ENCODE measurements at regions not wholly inside any gene's neighbourhood (a gene's known extent, or its start where the extent isn't known, plus 50 kb on each side); places are given as distances from the start of the nearest gene placed in this dataset.
"Not testable (repeated sequence)": the region's sequence is repeated elsewhere in the genome, so short reads cannot be mapped to it uniquely, and the experiment has no call there.

GRCh38 chr5:96547486-96547885 lies 114.4 kb upstream of the PCSK1 start:
- no peak for DNase-seq (ENCODE audit: low read depth in 1 of 2, low spot score in 2 of 2)
- Histone ChIP-seq H3K27ac (no peak overlapping the region), H3K9me3 (replicated peaks) (no peaks in the 10 kb centered on the region), H3K4me3 (no peak overlapping the region), H3K36me3 (no peaks in the 10 kb centered on the region), H3K27me3 (replicated peaks) (no peaks in the 10 kb centered on the region), H3K4me1 (replicated peaks) (no peaks in the 10 kb centered on the region)

DNA sequence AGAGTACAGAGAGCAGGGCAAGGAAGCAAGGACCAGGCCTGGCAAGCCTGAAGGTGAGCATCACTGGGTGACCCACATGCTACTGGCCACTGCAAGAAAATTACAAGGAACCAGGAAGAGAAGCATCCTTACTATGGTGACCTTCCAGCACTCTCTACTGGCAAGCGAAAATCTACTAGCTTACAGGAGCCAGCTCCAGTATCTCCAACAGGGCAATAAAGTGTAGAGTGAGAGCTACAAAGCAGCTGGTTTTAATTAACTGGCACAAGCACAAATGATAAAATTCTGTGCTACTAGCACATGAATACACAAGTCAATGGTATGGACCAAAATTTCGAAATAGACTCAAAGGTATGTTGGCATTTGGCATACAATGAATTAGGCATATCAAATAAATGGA lies 113.3 kb upstream of the CAST start:
- no peak for DNase-seq (ENCODE audit: low read depth in 1 of 2, low spot score in 2 of 2)
- Histone ChIP-seq H3K4me1 (replicated peaks) (no peaks in the 10 kb centered on the region), H3K9me3 (replicated peaks) (no peaks in the 10 kb centered on the region), H3K36me3 (no peaks in the 10 kb centered on the region), H3K4me3 (no peak overlapping the region), H3K27me3 (replicated peaks) (no peaks in the 10 kb centered on the region), H3K27ac (no peak overlapping the region)

- peaks cover 16% of the 10 kb centered on the region for H3K4me1 ChIP-seq (replicated peaks)
- H3K9me3 ChIP-seq (replicated peaks); H3K27me3 ChIP-seq (replicated peaks); H3K36me3 ChIP-seq; DNase-seq (ENCODE audit: low read depth in 1 of 2, low spot score in 2 of 2); H3K27ac ChIP-seq; H3K4me3 ChIP-seq: not testable (repeated sequence)
Measured at GRCh38 chr5:96560857-96561256, 101.3 kb upstream of the CAST start.

- Histone ChIP-seq H3K4me1 (replicated peaks) (peaks cover 34% of the 10 kb centered on the region), H3K9me3 (replicated peaks) (no peaks in the 10 kb centered on the region), H3K27me3 (replicated peaks) (no peaks in the 10 kb centered on the region), H3K36me3 (no peaks in the 10 kb centered on the region), H3K27ac (peak overlapping the region; percentile 72), H3K4me3 (no peak overlapping the region)
- DNase-seq (ENCODE audit: low read depth in 1 of 2, low spot score in 2 of 2), result peak in 1 of 2 experiments; percentile 53
Measured at GRCh38 chr5:96562614-96563013, 99.6 kb upstream of the CAST start.

DNA sequence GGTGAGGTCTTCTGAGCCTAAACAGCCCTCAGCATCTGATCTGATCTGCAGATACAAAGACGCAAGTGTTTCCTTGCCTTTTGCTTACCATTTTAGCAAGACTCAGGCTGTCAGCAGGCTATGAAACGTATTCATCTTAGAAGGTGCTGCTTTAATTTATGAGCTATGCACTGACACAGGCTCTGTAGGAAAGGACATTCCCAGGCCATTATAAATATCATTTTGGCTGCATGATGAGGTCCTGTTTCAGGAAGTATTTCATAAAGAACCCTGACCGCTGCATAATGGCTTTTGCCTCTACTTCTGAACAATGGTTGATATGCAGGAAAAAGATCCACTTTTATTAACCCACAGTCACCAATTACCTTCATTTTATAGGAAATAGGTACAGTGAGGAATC lies 98.4 kb upstream of the CAST start:
- no peaks in the 10 kb centered on the region for H3K27me3 ChIP-seq (replicated peaks)
- H3K27ac ChIP-seq, result no peak overlapping the region
- no peak for DNase-seq (ENCODE audit: low read depth in 1 of 2, low spot score in 2 of 2)
- H3K36me3 ChIP-seq, result no peaks in the 10 kb centered on the region
- peaks cover 36% of the 10 kb centered on the region for H3K4me1 ChIP-seq (replicated peaks)
- H3K4me3 ChIP-seq, result no peak overlapping the region
- no peaks in the 10 kb centered on the region for H3K9me3 ChIP-seq (replicated peaks)

GRCh38 chr5:96565582-96566265 lies 96.5 kb upstream of the CAST start:
- Histone ChIP-seq H3K27ac (peak overlapping the region; percentile 69), H3K4me3 (no peak overlapping the region), H3K36me3 (no peaks in the 10 kb centered on the region), H3K27me3 (replicated peaks) (no peaks in the 10 kb centered on the region), H3K4me1 (replicated peaks) (peaks cover 44% of the 10 kb centered on the region), H3K9me3 (replicated peaks) (no peaks in the 10 kb centered on the region)
- DNase-seq (ENCODE audit: low read depth in 1 of 2, low spot score in 2 of 2), result peak in 1 of 2 experiments; percentile 58

DNA sequence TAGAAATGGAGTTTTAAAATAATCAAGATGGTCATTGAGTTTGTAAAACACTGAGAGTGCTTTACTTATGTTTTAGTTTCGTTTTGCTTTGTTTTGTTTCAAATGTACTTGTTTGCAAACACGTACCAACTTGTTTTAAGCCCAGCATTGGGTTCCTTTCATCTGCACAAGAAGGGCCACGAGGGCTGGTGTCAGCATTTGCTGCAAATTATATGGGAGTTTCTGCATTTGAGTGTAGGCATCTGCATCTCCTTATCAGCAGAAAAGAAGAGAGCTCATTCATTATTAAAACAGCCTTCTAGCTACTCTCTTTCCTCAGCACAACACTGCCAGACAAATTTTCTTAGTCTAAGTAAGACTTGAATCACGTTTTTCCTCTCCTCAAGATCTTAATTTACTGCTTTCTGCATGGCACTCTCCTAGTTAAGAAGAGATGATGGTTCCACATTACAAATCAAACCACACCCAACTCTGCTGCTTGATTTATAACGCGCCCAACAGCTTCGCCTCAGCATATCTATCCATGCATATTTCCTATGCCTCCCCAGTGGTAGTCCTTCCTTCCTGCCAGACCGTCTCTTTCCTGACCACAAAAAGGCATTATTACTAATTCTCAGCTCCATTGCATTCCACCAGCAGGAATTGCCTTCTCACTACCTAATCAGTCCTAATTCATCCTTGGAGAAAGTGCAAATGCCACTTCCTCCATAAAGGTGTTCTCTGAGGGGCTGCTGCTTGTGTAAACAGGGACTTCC lies 95.2 kb upstream of the CAST start:
- DNase-seq (ENCODE audit: low read depth in 1 of 2, low spot score in 2 of 2), result peak in 1 of 2 experiments; percentile 36
- Histone ChIP-seq H3K27ac (peak overlapping the region; percentile 69), H3K4me3 (no peak overlapping the region), H3K9me3 (replicated peaks) (no peaks in the 10 kb centered on the region), H3K27me3 (replicated peaks) (no peaks in the 10 kb centered on the region), H3K4me1 (replicated peaks) (peaks cover 44% of the 10 kb centered on the region), H3K36me3 (no peaks in the 10 kb centered on the region)

- Histone ChIP-seq H3K27ac (no peak overlapping the region), H3K36me3 (no peaks in the 10 kb centered on the region)
Measured at GRCh38 chr5:96569332-96569731, 92.8 kb upstream of the CAST start.

DNA sequence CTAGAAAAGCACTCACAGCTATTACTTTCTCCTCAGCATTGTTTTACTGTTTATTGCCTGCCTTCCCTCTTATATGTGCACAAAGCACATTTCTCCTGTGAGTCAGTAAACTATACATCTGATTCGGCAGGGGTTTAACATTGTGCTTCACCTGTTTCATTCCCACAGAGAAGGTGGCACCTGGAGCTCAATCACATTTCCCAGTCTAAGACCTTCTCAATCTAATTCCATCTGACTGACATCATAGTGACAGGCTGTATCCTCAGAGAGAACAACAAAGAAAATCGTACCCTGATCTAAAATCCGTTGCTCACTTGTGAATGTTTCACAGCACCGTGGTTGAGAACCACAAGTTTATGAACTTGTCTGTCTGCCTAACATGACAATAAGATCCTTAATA lies 92.4 kb upstream of the CAST start:
- H3K27me3 ChIP-seq (replicated peaks), result no peaks in the 10 kb centered on the region

More at GRCh38 chr5:96569332-96569731, 92.8 kb upstream of the CAST start:
- DNase-seq (ENCODE audit: low read depth in 1 of 2, low spot score in 2 of 2), result no peak
- no peaks in the 10 kb centered on the region for H3K9me3 ChIP-seq (replicated peaks)
- H3K4me3 ChIP-seq, result no peak overlapping the region
- H3K4me1 ChIP-seq (replicated peaks), result peaks cover 43% of the 10 kb centered on the region
- no peaks in the 10 kb centered on the region for H3K27me3 ChIP-seq (replicated peaks)

GRCh38 chr5:96572864-96573512 lies 89.2 kb upstream of the CAST start:
- no peaks in the 10 kb centered on the region for H3K27me3 ChIP-seq (replicated peaks)
- H3K27ac ChIP-seq, result peak overlapping the region; percentile 30
- H3K4me1 ChIP-seq (replicated peaks), result peaks cover 21% of the 10 kb centered on the region
- no peak overlapping the region for H3K4me3 ChIP-seq
- H3K36me3 ChIP-seq, result no peaks in the 10 kb centered on the region
- peak; percentile 54 to 85 for DNase-seq (ENCODE audit: low read depth in 1 of 2, low spot score in 2 of 2)
- no peaks in the 10 kb centered on the region for H3K9me3 ChIP-seq (replicated peaks)

More for the DNA sequence above, 92.4 kb upstream of the CAST start:
- no peaks in the 10 kb centered on the region for H3K36me3 ChIP-seq
- no peak for DNase-seq (ENCODE audit: low read depth in 1 of 2, low spot score in 2 of 2)
- peaks cover 43% of the 10 kb centered on the region for H3K4me1 ChIP-seq (replicated peaks)
- H3K27ac ChIP-seq, result no peak overlapping the region
- H3K9me3 ChIP-seq (replicated peaks), result no peaks in the 10 kb centered on the region
- H3K4me3 ChIP-seq, result no peak overlapping the region

DNA sequence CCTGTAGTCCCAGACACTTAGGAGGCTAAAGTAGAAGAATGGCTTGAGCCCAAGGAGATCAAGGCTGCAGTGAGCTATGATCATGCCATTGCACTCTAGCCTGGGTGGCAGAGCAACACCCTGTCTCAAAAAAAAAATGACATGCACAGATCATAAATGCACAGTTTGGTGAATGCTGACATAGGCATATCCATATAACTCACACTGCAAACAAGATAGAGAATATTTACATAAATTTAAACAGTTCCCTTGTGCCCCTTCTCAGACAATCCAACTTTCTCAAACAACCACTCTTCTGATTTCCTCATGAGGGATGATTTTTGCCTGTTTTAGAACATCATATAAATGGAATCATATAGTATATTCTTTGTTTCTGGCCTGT lies 88.7 kb upstream of the CAST start:
- no peak for DNase-seq (ENCODE audit: low read depth in 1 of 2, low spot score in 2 of 2)
- Histone ChIP-seq H3K27me3 (replicated peaks) (no peaks in the 10 kb centered on the region), H3K27ac (no peak overlapping the region), H3K4me1 (replicated peaks) (peaks cover 21% of the 10 kb centered on the region), H3K4me3 (no peak overlapping the region), H3K9me3 (replicated peaks) (no peaks in the 10 kb centered on the region), H3K36me3 (no peaks in the 10 kb centered on the region)

GRCh38 chr5:96576876-96577275 lies 85.3 kb upstream of the CAST start:
- Histone ChIP-seq H3K4me3 (no peak overlapping the region), H3K36me3 (no peaks in the 10 kb centered on the region), H3K4me1 (replicated peaks) (peaks cover 12% of the 10 kb centered on the region)

GRCh38 chr5:96577909-96578308 lies 84.3 kb upstream of the CAST start:
- Histone ChIP-seq H3K36me3 (no peaks in the 10 kb centered on the region), H3K4me3 (no peak overlapping the region), H3K27ac (no peak overlapping the region), H3K27me3 (replicated peaks) (no peaks in the 10 kb centered on the region), H3K4me1 (replicated peaks) (peaks cover 6% of the 10 kb centered on the region; the same call in 1 of the 2 replicates), H3K9me3 (replicated peaks) (no peaks in the 10 kb centered on the region)
- no peak for DNase-seq (ENCODE audit: low read depth in 1 of 2, low spot score in 2 of 2)

More at GRCh38 chr5:96576876-96577275, 85.3 kb upstream of the CAST start:
- Histone ChIP-seq H3K9me3 (replicated peaks) (no peaks in the 10 kb centered on the region), H3K27me3 (replicated peaks) (no peaks in the 10 kb centered on the region), H3K27ac (no peak overlapping the region)
- DNase-seq (ENCODE audit: low read depth in 1 of 2, low spot score in 2 of 2), result no peak

GRCh38 chr5:96579711-96580110 lies 82.5 kb upstream of the CAST start:
- H3K4me3 ChIP-seq, result no peak overlapping the region
- no peak for DNase-seq (ENCODE audit: low read depth in 1 of 2, low spot score in 2 of 2)
- no peaks in the 10 kb centered on the region for H3K27me3 ChIP-seq (replicated peaks)

More at GRCh38 chr5:96579711-96580110, 82.5 kb upstream of the CAST start:
- H3K36me3 ChIP-seq, result no peaks in the 10 kb centered on the region
- no peak overlapping the region for H3K27ac ChIP-seq
- H3K4me1 ChIP-seq (replicated peaks), result no peaks in the 10 kb centered on the region
- no peaks in the 10 kb centered on the region for H3K9me3 ChIP-seq (replicated peaks)

Data from SJSA1 (cell line).